Chondrocyte (in vitro differentiated cells): ENCODE measurements at regions not wholly inside any gene's neighbourhood (a gene's known extent, or its start where the extent isn't known, plus 50 kb on each side); places are given as distances from the start of the nearest gene placed in this dataset.

ENCODE experiments used
- DNase-seq: peaks from one replicate; pipeline ENCODE4 v3.0.0; 2021; ENCODE audit warnings: mixed read lengths, low spot score
- H3K27ac Mint-ChIP-seq: one replicate; pipeline ENCODE4 v1.8.0; 2021; ENCODE audit warnings: mild to moderate bottlenecking, moderate library complexity, mixed read lengths; ENCODE audit not compliant: unreplicated experiment
- H3K27me3 Mint-ChIP-seq: 2 replicates; pipeline ENCODE4 v1.8.0; 2021; ENCODE audit warnings: low read depth, mixed read lengths
- H3K36me3 Mint-ChIP-seq: 2 replicates; pipeline ENCODE4 v1.8.0; 2021; ENCODE audit warnings: low read depth, mixed read lengths
- H3K4me1 Mint-ChIP-seq: 2 replicates; pipeline ENCODE4 v1.8.0; 2021; ENCODE audit warnings: low read depth, mild to moderate bottlenecking, mixed read lengths
- H3K4me3 Mint-ChIP-seq: one replicate; pipeline ENCODE4 v1.8.0; 2021; ENCODE audit warnings: mild to moderate bottlenecking, moderate library complexity, mixed read lengths; ENCODE audit not compliant: unreplicated experiment
- H3K9me3 Mint-ChIP-seq: 2 replicates; pipeline ENCODE4 v1.8.0; 2021; ENCODE audit warnings: low read depth, mixed read lengths
- TF ChIP-seq, protein P1 (sequence below): fragments of 200-600 bp; sonication (generic); IDR thresholded peaks from 2 replicates; pipeline ENCODE4 v1.5.0; 2021; ENCODE audit warnings: antibody characterized with exemption, mild to moderate bottlenecking, moderate library complexity

DNA sequence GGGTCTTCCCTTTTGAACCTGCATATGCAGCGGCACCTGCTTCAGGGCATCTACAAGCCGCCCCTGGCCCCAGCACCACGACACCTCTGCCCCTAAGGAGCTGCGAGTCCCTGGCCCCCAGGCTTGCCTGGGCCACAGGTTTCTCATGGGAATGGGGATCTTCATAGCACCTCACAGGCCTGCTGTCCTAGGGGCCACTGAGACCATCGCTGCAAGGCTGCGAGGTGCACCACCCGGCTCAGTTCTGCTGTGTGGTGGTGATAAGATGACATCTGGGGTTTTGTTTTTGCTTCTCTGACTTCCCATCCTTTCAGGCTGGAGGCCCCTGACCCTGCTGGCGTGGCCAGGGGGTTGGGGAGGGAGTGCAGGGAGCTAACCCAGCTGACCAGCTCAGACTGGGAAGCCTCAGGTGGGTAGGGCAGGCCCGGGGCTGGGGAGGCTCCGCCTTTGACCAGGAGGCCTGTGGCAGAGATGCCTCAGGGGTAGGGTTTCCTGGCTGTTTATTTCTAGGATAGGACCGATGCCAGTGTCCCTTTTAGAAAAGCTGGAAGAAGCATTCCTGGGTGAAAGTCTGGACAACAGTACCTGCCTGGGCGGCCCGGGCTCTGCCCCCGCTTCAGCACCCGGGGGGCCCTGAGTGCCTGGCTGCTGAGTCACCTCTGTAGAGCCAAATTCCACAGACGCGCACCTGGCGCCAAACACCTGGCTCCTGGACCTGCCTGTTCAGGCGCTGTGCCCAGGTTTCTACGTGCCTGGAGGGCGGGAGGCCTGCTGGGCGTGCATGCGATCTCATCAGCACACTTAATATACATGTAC, 264.7 kb downstream of the DLL1 start:
- H3K4me1 Mint-ChIP-seq: no peaks in the 10 kb centered on the region
- H3K27me3 Mint-ChIP-seq: peaks cover 2% of the 10 kb centered on the region
- H3K4me3 Mint-ChIP-seq: no peak overlapping the region
- H3K27ac Mint-ChIP-seq: no peak overlapping the region
- H3K36me3 Mint-ChIP-seq: no peaks in the 10 kb centered on the region
- DNase-seq: no peak
- TF ChIP-seq, protein P1, sequence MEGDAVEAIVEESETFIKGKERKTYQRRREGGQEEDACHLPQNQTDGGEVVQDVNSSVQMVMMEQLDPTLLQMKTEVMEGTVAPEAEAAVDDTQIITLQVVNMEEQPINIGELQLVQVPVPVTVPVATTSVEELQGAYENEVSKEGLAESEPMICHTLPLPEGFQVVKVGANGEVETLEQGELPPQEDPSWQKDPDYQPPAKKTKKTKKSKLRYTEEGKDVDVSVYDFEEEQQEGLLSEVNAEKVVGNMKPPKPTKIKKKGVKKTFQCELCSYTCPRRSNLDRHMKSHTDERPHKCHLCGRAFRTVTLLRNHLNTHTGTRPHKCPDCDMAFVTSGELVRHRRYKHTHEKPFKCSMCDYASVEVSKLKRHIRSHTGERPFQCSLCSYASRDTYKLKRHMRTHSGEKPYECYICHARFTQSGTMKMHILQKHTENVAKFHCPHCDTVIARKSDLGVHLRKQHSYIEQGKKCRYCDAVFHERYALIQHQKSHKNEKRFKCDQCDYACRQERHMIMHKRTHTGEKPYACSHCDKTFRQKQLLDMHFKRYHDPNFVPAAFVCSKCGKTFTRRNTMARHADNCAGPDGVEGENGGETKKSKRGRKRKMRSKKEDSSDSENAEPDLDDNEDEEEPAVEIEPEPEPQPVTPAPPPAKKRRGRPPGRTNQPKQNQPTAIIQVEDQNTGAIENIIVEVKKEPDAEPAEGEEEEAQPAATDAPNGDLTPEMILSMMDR: no peak
- no peaks in the 10 kb centered on the region for H3K9me3 Mint-ChIP-seq

DNA sequence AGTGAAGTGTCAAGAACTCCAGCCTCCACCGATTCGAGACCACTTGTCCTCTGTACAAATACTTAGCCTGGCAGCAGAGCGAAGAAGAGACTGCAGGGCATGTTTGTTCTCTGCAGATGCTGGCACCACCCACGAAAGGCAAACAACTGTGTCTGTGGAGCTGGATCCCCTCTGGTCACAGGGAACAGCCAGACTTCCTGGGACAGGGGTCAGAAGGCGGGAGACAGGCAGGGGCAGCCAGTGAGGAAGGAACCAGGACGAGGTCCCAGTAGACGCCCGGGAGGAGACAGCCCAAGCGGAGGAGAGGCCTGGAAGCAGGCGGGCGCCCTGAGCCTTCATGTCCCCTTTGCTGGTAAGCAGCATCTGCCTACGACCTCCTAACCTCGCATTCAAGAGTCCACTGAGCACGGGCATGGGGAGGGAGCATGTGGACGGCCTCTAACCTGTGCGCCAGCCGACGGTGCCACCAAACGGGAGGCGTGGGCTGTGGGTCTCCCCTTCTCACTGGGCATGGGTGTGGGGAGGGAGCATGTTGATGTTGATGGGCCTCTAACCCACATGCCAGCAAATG, 265.5 kb downstream of the DLL1 start:
- H3K36me3 Mint-ChIP-seq: no peaks in the 10 kb centered on the region
- H3K4me3 Mint-ChIP-seq: no peak overlapping the region
- H3K27ac Mint-ChIP-seq: no peak overlapping the region
- no peaks in the 10 kb centered on the region for H3K9me3 Mint-ChIP-seq
- DNase-seq: no peak
- peaks cover 2% of the 10 kb centered on the region for H3K27me3 Mint-ChIP-seq
- no peaks in the 10 kb centered on the region for H3K4me1 Mint-ChIP-seq
- TF ChIP-seq, protein P1: no peak

DNA sequence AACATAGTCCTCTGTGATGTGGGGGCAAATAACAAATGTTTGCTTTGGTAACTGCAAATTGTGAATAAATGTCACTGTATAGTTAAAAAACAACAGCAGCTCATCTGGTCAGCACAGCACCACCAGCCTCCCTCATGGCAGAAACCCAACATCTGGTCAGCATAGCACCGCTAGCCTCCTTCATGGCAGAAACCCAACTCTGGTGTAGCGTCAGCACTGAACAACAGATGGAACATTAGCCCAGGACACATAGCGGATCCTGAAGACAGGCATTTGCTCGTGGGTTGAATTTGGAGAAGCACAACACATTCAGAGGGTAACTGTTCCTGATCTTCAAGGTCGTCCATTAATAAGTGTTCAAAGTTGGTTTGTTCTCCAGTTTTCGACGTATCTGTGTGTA, 265.9 kb downstream of the DLL1 start:
- Mint-ChIP-seq H3K27me3 (no peaks in the 10 kb centered on the region), H3K9me3 (no peaks in the 10 kb centered on the region), H3K27ac (no peak overlapping the region), H3K4me3 (no peak overlapping the region), H3K4me1 (no peaks in the 10 kb centered on the region), H3K36me3 (no peaks in the 10 kb centered on the region)
- no peak for DNase-seq
- TF ChIP-seq, protein P1: no peak

DNA sequence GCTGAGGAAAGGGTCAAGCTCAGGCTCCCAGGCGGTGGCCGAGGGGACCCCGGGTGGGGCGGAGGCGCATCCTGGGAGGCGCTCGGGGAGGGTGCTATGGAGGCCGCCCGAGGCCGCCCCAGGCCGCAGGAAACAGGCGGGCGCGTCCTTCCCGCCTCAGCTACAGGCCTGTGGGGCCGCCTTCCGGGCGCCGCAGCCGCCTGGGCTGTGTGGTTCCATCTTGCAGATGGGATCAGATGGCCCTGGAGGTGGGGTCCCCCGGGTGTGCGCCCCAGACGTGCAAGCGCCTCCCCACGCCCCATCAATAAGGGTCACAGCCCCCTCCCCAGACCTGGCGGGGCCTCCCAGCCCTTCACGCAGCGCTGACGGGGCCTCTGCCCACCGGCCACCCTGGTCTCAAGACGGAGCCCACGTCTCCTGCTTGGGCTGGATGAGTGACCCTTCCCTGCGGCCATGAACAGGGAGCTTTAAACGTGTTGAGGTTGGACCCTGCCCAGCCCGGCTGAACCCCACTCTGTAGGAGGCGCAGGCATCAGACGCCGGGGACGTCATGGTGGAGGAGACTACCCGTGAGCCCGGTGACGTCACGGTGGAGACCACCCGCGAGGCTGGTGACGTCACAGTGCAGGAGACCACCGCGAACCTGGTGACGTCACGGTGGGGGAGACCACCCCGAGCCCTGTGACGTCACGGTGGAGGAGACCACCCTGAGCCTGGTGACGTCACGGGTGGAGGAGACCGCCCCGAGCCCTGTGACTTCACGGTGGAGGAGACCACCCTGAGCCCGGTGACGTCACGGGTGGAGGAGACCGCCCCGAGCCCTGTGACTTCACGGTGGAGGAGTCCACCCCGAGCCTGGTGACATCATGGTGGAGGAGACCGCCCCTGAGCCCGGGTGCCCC, 267.0 kb downstream of the DLL1 start:
- H3K27me3 Mint-ChIP-seq: no peaks in the 10 kb centered on the region

More for the DNA sequence above, 267.0 kb downstream of the DLL1 start:
- DNase-seq: peak; percentile 77
- no peak overlapping the region for H3K4me3 Mint-ChIP-seq
- H3K36me3 Mint-ChIP-seq: no peaks in the 10 kb centered on the region
- H3K9me3 Mint-ChIP-seq: no peaks in the 10 kb centered on the region
- TF ChIP-seq, protein P1: no peak
- H3K27ac Mint-ChIP-seq: no peak overlapping the region
- no peaks in the 10 kb centered on the region for H3K4me1 Mint-ChIP-seq
